Head of caudate nucleus (tissue), 42 donors: ENCODE measurements at regions not wholly inside any gene's neighbourhood (a gene's known extent, or its start where the extent isn't known, plus 50 kb on each side); places are given as distances from the start of the nearest gene placed in this dataset.
A peak's percentile ranks its signal among the peaks of the same experiment; 100 is the strongest.
"Not testable (repeated sequence)": the region's sequence is repeated elsewhere in the genome, so short reads cannot be mapped to it uniquely, and the experiment has no call there.

Experiments used
- DNase-seq, 42 donors: peaks; one replicate each; pipeline versions ENCODE4 v3.0.0 to v3.0.0-alpha.2; 2020 to 2021; ENCODE audit warnings: mixed read lengths in 7 of 42
- intact Hi-C: fragments of 100-400 bp; cut with DNase I; formaldehyde crosslinking; loops from one replicate; pipeline ENCODE4 v1.15.0; 2022

- DNase-seq, result no peak
- intact Hi-C loops, result no loop called here
Observed at GRCh38 chr3:98644168-98644567, 50.8 kb upstream of the CPOX start.

- no peak for DNase-seq
- intact Hi-C loops, result no loop called here
Observed at GRCh38 chr3:98645039-98645438, 51.6 kb upstream of the CPOX start.

DNA sequence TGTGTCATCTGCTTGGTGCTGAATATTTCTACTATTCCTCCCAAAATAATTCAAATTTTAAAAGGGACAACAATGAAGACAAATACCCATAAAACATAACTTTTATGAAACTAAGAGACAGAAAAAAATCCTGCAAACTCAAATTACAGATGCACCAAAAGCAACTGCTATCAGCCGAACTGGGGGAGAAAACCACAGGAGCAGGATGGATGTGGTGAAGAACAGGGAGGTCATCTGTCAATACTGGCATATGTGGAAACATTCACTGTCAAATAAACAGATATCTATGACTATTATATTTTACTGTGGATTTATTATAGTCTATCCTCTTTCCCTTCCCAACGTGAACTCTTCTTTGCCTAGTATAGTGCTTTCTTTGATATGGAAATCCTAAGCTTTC is 53.3 kb upstream of the CPOX start:
- intact Hi-C loops, result no loop called here

GRCh38 chr3:98647197-98647596 is 53.8 kb upstream of the CPOX start:
- intact Hi-C loops, result no loop called here
- DNase-seq, result no peak

More for the DNA sequence above, 53.3 kb upstream of the CPOX start:
- DNase-seq, result no peak

- no peak for DNase-seq
- intact Hi-C loops, result no loop called here
Observed at GRCh38 chr3:98650971-98651779, 57.8 kb upstream of the CPOX start.

DNA sequence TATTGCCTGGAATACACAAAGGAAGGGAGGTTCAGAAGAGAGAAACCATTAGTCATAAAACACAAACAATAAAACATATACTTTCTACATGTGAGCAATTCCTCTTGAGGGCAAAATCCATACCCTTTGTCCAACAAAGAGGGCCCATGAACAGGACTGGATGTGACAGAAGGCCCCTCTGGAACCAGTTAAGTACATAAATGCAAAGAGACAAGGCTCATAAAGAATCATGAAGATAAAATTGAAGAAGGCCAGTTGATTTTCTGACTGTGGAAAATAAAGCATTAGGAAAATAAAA is 58.3 kb upstream of the CPOX start:
- DNase-seq, result no peak
- intact Hi-C loops, result no loop called here

DNA sequence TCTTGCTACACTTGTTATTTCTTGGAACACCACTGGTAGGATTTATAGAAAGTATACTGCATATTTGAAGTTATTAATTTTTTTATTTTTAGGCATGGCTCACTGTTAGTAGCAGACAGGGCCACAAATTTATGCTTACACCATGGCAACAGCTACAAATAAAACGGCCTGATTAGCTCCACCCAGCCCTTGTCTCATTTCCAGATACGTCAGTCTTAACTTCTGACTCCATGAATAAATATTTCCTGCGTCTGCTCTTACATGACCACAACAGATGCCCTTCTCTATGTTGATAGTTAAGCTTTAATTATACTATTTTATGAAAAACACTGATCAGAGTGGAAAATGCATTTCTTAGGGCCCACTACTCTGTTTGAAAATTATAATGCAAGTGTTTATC is 62.3 kb upstream of the CPOX start:
- DNase-seq, result no peak
- intact Hi-C loops, result no loop called here

- peak in 41 of 42 donors; percentile 2 to 80 (median 57) for DNase-seq
- intact Hi-C loops, result no loop called here
Observed at GRCh38 chr3:98657457-98657856, 64.0 kb upstream of the CPOX start.

GRCh38 chr3:98662699-98663098 is 69.3 kb upstream of the CPOX start:
- no peak for DNase-seq
- intact Hi-C loops, result no loop called here

- no peak for DNase-seq
- intact Hi-C loops, result no loop called here
Observed at GRCh38 chr3:98670020-98670419, 76.6 kb upstream of the CPOX start.

GRCh38 chr3:98679986-98680385 is 83.2 kb upstream of the ST3GAL6 start:
- no peak for DNase-seq
- intact Hi-C loops, result no loop called here

GRCh38 chr3:98680723-98681122 is 82.4 kb upstream of the ST3GAL6 start:
- DNase-seq, result no peak
- intact Hi-C loops, result no loop called here

DNA sequence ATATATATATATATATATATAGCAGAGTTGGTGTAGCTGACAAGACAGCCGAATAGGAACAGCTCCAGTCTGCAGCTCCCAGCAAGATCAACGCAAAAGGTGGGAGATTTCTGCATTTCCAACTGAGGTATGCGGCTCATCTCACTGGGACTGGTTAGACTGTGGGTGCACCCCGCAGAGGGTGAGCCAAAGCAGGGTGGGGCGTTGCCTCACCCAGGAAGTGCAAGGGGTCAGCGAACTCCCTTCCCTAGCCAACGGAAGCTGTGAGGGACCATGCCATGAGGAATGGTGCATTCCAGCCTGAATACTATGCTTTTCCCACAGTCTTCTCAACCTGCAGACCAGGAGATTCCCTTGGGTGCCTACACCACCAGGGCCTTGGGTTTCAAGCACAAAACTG is 81.7 kb upstream of the ST3GAL6 start:
- intact Hi-C loops, result no loop called here

GRCh38 chr3:98682391-98682790 is 80.7 kb upstream of the ST3GAL6 start:
- intact Hi-C loops, DNase-seq: not testable (repeated sequence)

More for the DNA sequence above, 81.7 kb upstream of the ST3GAL6 start:
- no peak for DNase-seq

- no peak for DNase-seq
- intact Hi-C loops, result no loop called here
Observed at GRCh38 chr3:98688363-98688762, 74.8 kb upstream of the ST3GAL6 start.

- intact Hi-C loops, result no loop called here
Observed at GRCh38 chr3:98690876-98691275, 72.3 kb upstream of the ST3GAL6 start.

DNA sequence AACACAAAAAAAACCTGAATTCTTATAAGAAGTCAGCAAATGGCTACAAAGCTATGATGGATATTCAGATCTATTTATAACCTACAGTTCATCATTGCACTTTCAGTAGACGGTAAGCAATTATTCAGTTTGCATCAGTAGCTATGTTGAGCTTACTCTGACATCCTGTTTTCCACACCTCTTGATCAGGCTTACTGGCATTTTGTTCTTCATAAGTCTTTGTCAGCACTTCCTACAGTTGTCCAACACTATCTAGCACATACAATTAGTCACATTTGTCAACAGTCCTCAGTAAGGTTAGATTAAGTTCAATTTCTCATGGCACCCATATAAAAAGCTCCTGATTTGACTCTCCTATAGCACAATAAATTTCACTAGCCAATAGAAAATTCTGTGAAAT is 71.2 kb upstream of the ST3GAL6 start:
- intact Hi-C loops, result no loop called here
- no peak for DNase-seq

More at GRCh38 chr3:98690876-98691275, 72.3 kb upstream of the ST3GAL6 start:
- no peak for DNase-seq

DNA sequence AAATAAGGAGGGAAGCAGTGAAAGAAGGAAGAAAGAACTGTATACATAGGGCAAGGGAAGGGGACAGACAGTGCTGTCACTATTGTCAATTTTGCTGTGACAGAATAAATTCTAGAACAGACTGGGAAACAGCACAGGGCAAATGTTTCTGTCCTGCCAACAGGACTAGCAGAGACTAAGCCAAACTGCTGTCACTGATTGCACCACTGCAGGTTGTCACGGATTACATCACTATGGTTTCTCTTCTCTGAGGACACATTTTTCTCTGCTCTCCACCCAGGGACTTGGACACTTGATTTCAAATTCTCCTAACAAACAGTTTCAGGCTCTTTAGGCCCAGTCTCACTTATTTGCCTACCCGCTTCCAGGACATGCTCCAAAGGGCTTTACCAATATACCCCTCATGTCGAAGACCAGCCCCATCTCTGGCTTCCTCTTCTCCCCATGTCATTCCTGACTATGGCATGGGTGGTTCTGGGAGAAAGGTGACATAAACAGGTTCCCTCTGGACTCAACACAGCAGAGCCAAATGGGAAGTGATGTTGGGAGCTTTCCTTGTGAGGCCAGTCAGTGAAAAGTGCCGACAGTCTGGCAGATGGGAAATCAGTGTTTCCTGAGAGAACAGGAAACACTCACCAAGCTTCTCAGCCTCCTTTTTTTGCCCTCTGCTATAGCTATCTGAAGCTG is 70.2 kb upstream of the ST3GAL6 start:
- intact Hi-C loops, result no loop called here
- DNase-seq, result no peak

DNA sequence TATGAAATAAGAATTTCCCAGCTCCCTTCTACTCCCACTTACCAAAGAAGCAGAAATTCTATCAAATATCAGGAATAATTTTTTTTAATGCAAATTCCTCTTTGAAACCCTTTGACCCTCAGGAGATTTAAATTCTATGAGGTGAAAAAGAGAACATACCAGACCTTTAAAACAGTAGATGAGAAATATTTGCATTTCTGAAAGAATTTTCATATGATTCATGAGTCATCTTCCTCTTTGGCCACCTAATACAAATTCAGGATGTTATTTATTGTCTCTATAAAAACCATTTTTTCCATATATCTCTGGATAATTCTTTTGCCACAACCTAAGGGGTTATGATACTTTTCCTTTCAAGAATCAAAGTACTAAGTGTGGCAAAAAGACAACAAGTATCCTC is 67.3 kb upstream of the ST3GAL6 start:
- intact Hi-C loops, result no loop called here
- no peak for DNase-seq

DNA sequence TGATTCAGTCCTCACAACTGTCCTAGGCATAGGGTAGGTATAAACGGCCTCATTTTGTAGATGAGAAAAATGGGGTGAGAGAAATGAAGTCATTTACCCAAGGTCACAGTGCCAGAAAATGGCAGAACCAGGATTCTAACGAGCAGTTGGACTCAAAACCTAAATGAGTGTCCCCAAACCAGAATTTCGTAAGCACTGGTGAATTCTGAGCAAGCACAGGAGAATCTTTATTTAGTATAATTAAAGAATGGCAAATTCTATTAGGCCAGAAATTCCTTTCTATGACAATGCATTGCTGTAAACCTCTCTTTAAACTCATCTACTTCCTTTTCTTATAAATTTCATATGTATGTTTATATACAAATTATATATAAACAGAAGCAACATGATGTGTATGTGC is 66.8 kb upstream of the ST3GAL6 start:
- DNase-seq, intact Hi-C loops: not testable (repeated sequence)

GRCh38 chr3:98697225-98697624 is 65.9 kb upstream of the ST3GAL6 start:
- intact Hi-C loops, result no loop called here
- no peak for DNase-seq
